ENCODE measurements at regions not wholly inside any gene's neighbourhood (a gene's known extent, or its start where the extent isn't known, plus 50 kb on each side); places are given as distances from the start of the nearest gene placed in this dataset.

GRCh38 chr1:222127526-222128152, 385.8 kb upstream of the DUSP10 start:
- TF ChIP-seq EZH2 (IDR thresholded peaks at IDR 0.05; ENCODE audit: low read depth, low read length, severe bottlenecking) (no peak), E2F6 (IDR thresholded peaks at IDR 0.05) (no peak), JUND (IDR thresholded peaks at IDR 0.05; ENCODE audit: low read length) (no peak), ATF2 (IDR thresholded peaks at IDR 0.05; ENCODE audit: low read length) (no peak), CTCF (IDR thresholded peaks at IDR 0.05; ENCODE audit: control extremely low read depth in 1 of 3, insufficient read depth in 1 of 3, low read depth in 1 of 3, low read length in 3 of 3) (no peak), GABPA (IDR thresholded peaks at IDR 0.05; ENCODE audit: borderline replicate concordance, insufficient read depth, low read length) (no peak)

Data from H1 (cell line).